IMR-90 (cell line): ENCODE measurements at regions not wholly inside any gene's neighbourhood (a gene's known extent, or its start where the extent isn't known, plus 50 kb on each side); places are given as distances from the start of the nearest gene placed in this dataset.

ENCODE experiments used
- ATAC-seq: fragments of 200-7000 bp; cut with Tn5 transposase; 2 replicates; pipeline ENCODE4 v1.9.1; 2020; ENCODE audit warnings: low read depth, mild to moderate bottlenecking, moderate library complexity
- BruUV-seq: library from RNA; stranded (reverse); fragments of 400-500 nt; replicated peaks from 2 replicates; lab custom pipeline; 2021; lab: Mats Ljungman, UMichigan
- CTCF ChIA-PET: fragments of 300-600 bp; formaldehyde crosslinking; extraction: SDS; loops from one replicate; lab custom pipeline; 2021; ENCODE audit warnings: antibody characterized with exemption; lab: Yijun Ruan, JAX
- POLR2A ChIA-PET: fragments of 300-600 bp; sonication (Branson Sonifier 250); formaldehyde crosslinking; loops from one replicate; lab custom pipeline; 2022; ENCODE audit warnings: antibody characterized with exemption; ENCODE audit not compliant: unreplicated experiment; lab: Charles Lee
- DNase-seq: peaks from one replicate; pipeline ENCODE4 v3.0.0; 2013
- H2AFZ ChIP-seq: replicated peaks from 2 replicates; pipeline ENCODE3; 2013; ENCODE audit warnings: low read length, mild to moderate bottlenecking; ENCODE audit not compliant: poor library complexity
- H2AK5ac ChIP-seq: 2 replicates; pipeline ENCODE4 v1.6.1; 2013; ENCODE audit warnings: low read depth, low read length, inconsistent platforms
- H2AK9ac ChIP-seq: replicated peaks from 2 replicates; pipeline ENCODE3; 2013; ENCODE audit warnings: mild to moderate bottlenecking, low read depth, low read length, moderate library complexity; ENCODE audit not compliant: poor library complexity
- H2BK120ac ChIP-seq: 2 replicates; pipeline ENCODE4 v1.6.1; 2013; ENCODE audit warnings: low read depth, low read length, inconsistent platforms
- H2BK15ac ChIP-seq: 3 replicates; pipeline ENCODE4 v1.6.1; 2013; ENCODE audit warnings: low read depth, low read length, inconsistent platforms
- H2BK20ac ChIP-seq: 2 replicates; pipeline ENCODE4 v1.6.1; 2013; ENCODE audit warnings: low read depth, mild to moderate bottlenecking, inconsistent platforms, low read length, moderate library complexity
- H2BK5ac ChIP-seq: 2 replicates; pipeline ENCODE4 v1.6.1; 2013; ENCODE audit warnings: mild to moderate bottlenecking, low read depth, low read length, inconsistent platforms; ENCODE audit not compliant: poor library complexity, severe bottlenecking
- H3K14ac ChIP-seq: replicated peaks from 2 replicates; pipeline ENCODE4 v1.6.1; 2013; ENCODE audit warnings: low read depth, low read length, inconsistent platforms
- H3K18ac ChIP-seq: 2 replicates; pipeline ENCODE4 v1.6.1; 2013; ENCODE audit warnings: low read depth, low read length, control low read depth
- H3K23ac ChIP-seq: 2 replicates; pipeline ENCODE4 v1.6.1; 2013; ENCODE audit warnings: low read depth, low read length, inconsistent platforms
- H3K27ac ChIP-seq: 2 replicates; pipeline ENCODE4 v1.5.1; 2013; ENCODE audit warnings: mild to moderate bottlenecking, control low read depth, low read length; ENCODE audit not compliant: insufficient read depth
- H3K27me3 ChIP-seq: 2 replicates; pipeline ENCODE4 v1.6.1; 2013; ENCODE audit warnings: low read length; ENCODE audit not compliant: control insufficient read depth, insufficient read depth
- H3K36me3 ChIP-seq: 2 replicates; pipeline ENCODE4 v1.6.1; 2013; ENCODE audit warnings: low read length, mixed read lengths; ENCODE audit not compliant: control insufficient read depth, insufficient read depth
- H3K4ac ChIP-seq: 2 replicates; pipeline ENCODE4 v1.6.1; 2013; ENCODE audit warnings: low read depth, low read length, inconsistent platforms
- H3K4me1 ChIP-seq: 2 replicates; pipeline ENCODE4 v1.6.1; 2013; ENCODE audit warnings: low read length, mixed read lengths; ENCODE audit not compliant: control insufficient read depth, insufficient read depth
- H3K4me2 ChIP-seq: 2 replicates; pipeline ENCODE4 v1.6.1; 2013; ENCODE audit warnings: low read depth, mild to moderate bottlenecking, control low read depth, low read length, moderate library complexity
- H3K4me3 ChIP-seq: 2 replicates; pipeline ENCODE4 v1.5.1; 2013; ENCODE audit warnings: low read depth, mild to moderate bottlenecking, control low read depth, low read length, moderate library complexity; ENCODE audit not compliant: insufficient read depth
- H3K56ac ChIP-seq: 2 replicates; pipeline ENCODE4 v1.6.1; 2013; ENCODE audit warnings: low read length, inconsistent platforms; ENCODE audit not compliant: insufficient read depth; ENCODE audit errors: extremely low read depth
- H3K79me1 ChIP-seq, 2 experiments: 2 replicates each; pipeline ENCODE4 v1.6.1; 2013; ENCODE audit warnings: low read length in 2 of 2, inconsistent platforms in 1 of 2, low read depth in 1 of 2
- H3K9ac ChIP-seq: 2 replicates; pipeline ENCODE4 v1.6.1; 2013; ENCODE audit warnings: low read depth, low read length, control low read depth
- H3K9me1 ChIP-seq: 2 replicates; pipeline ENCODE4 v1.6.1; 2013; ENCODE audit warnings: low read length, inconsistent platforms; ENCODE audit not compliant: insufficient read depth
- H3K9me3 ChIP-seq: 2 replicates; pipeline ENCODE4 v1.6.1; 2013; ENCODE audit warnings: low read length; ENCODE audit not compliant: control insufficient read depth, insufficient read depth
- H4K20me1 ChIP-seq: 2 replicates; pipeline ENCODE4 v1.6.1; 2013; ENCODE audit warnings: low read length, inconsistent platforms; ENCODE audit not compliant: insufficient read depth
- H4K5ac ChIP-seq: 2 replicates; pipeline ENCODE4 v1.6.1; 2013; ENCODE audit warnings: mild to moderate bottlenecking, low read depth, low read length, control low read depth
- H4K8ac ChIP-seq, 2 experiments: 2 replicates each; pipeline ENCODE4 v1.6.1; 2013; ENCODE audit warnings: low read depth in 2 of 2, low read length in 2 of 2, control low read depth in 1 of 2, inconsistent platforms in 1 of 2
- H4K91ac ChIP-seq: 2 replicates; pipeline ENCODE4 v1.6.1; 2013; ENCODE audit warnings: low read depth, low read length, inconsistent platforms; ENCODE audit not compliant: insufficient read depth
- CHD1 ChIP-seq: IDR thresholded peaks from 2 replicates; pipeline ENCODE4 v1.6.1; 2012; ENCODE audit warnings: low read depth, low read length, improper control_type of control experiment
- MAFK ChIP-seq: IDR thresholded peaks from 2 replicates; pipeline ENCODE4 v1.6.1; 2012; ENCODE audit warnings: low read depth, low read length, improper control_type of control experiment
- MXI1 ChIP-seq: IDR thresholded peaks from 2 replicates; pipeline ENCODE4 v1.6.1; 2012; ENCODE audit warnings: low read depth, mild to moderate bottlenecking, low read length, moderate library complexity, borderline replicate concordance
- RCOR1 ChIP-seq: IDR thresholded peaks from 2 replicates; pipeline ENCODE4 v1.6.1; 2012; ENCODE audit warnings: mild to moderate bottlenecking, low read length, improper control_type of control experiment; ENCODE audit not compliant: insufficient replicate concordance
- SMC3 ChIP-seq: fragments of 150-350 bp; IDR thresholded peaks from 2 replicates; pipeline ENCODE4 v1.6.1; 2016; ENCODE audit warnings: low read depth, mild to moderate bottlenecking, antibody characterized with exemption, low read length, moderate library complexity
- WGBS, 2 experiments: methylation state at CpG; one replicate each; pipeline versions ENCODE4 v1.1.5 to v1.1.7; 2013; ENCODE audit warnings: missing lambda C conversion rate in 2 of 2; ENCODE audit not compliant: insufficient read length in 1 of 2; ENCODE audit errors: extremely low coverage in 2 of 2; 5-methylcytosine and 5-hydroxymethylcytosine counted together
- dilution Hi-C: fragments of 300-500 bp; cut with HindIII; formaldehyde crosslinking; loops from one replicate; pipeline ENCODE4 v1.14.3; 2018; ENCODE audit warnings: low sequenced_read_pairs; ENCODE audit not compliant: unreplicated experiment
- in situ Hi-C: fragments of 300-500 bp; cut with MboI; formaldehyde crosslinking; loops from 3 replicates; pipeline ENCODE4 v1.14.3; 2019; ENCODE audit warnings: low sequenced_read_pairs, inconsistent platforms, mixed read lengths
- intact Hi-C: fragments of 100-400 bp; cut with micrococcal nuclease; formaldehyde crosslinking; loops from 2 replicates; pipeline ENCODE4 v1.10.0; 2022

- no TSS peak for BruUV-seq
- Histone ChIP-seq H3K4me3 (no peak overlapping the region), H3K36me3 (no peaks in the 10 kb centered on the region), H3K4me1 (peaks cover 14% of the 10 kb centered on the region), H2BK120ac (peak overlapping the region; percentile 14; the same call in 1 of the 2 replicates), H3K79me1 (peaks cover 0 to 24% of the 10 kb centered on the region in 2 experiments; a peak in 2 of 4 replicates), H3K9me1 (peaks cover 17% of the 10 kb centered on the region), H2BK15ac (peak overlapping the region; percentile 13; the same call in 1 of the 3 replicates), H4K8ac (no peak overlapping the region), H3K4me2 (no peak overlapping the region), H2AK9ac (no peak overlapping the region), H3K14ac (0 out of 2 replicates have a peak overlapping the region, but pooled peaks have one; percentile 40), H2AFZ (no peak overlapping the region), H3K27ac (no peak overlapping the region), H3K27me3 (no peaks in the 10 kb centered on the region), H3K18ac (peak overlapping the region; percentile 18; the same call in 1 of the 2 replicates), H3K23ac (no peak overlapping the region), H4K91ac (no peak overlapping the region), H2BK20ac (peak overlapping the region; percentile 37; the same call in 1 of the 2 replicates), H2BK5ac (no peak overlapping the region), H4K20me1 (no peaks in the 10 kb centered on the region), H3K4ac (no peak overlapping the region; the same call in 1 of the 2 replicates), H4K5ac (no peak overlapping the region), H3K9ac (no peak overlapping the region), H3K9me3 (no peaks in the 10 kb centered on the region), H3K56ac (no peak overlapping the region), H2AK5ac (peak overlapping the region; percentile 42; the same call in 1 of the 2 replicates)
- DNase-seq = no peak
- ChIA-PET POLR2A (no interaction called here), CTCF (interaction anchor here (1.0 to 1.3 kb wide), 2 partner anchors 159 to 737 kb away, joined by 3 to 4 read pairs; no protein-coding TSS in a partner anchor)
- TF ChIP-seq CHD1 = no peak
- TF ChIP-seq MXI1 = no peak
- no peak for TF ChIP-seq SMC3
- no peak for TF ChIP-seq RCOR1
- TF ChIP-seq MAFK = peak; percentile 45; the same call in 1 of the 2 replicates
- in situ Hi-C loops (no loop called here), dilution Hi-C loops (no loop called here), intact Hi-C loops (no loop called here)
- no peak for ATAC-seq
- 100% methylated on average over 1 of the region's 4 CpGs; no CpG with 5 or more reads in 1 of the 2 experiments for WGBS, 2 experiments
Measured at GRCh38 chr11:35085531-35086165, 53.3 kb upstream of the CD44 start.
